ENCODE measurements at regions not wholly inside any gene's neighbourhood (a gene's known extent, or its start where the extent isn't known, plus 50 kb on each side); places are given as distances from the start of the nearest gene placed in this dataset.
"Not testable (repeated sequence)": the region's sequence is repeated elsewhere in the genome, so short reads cannot be mapped to it uniquely, and the experiment has no call there.

DNA sequence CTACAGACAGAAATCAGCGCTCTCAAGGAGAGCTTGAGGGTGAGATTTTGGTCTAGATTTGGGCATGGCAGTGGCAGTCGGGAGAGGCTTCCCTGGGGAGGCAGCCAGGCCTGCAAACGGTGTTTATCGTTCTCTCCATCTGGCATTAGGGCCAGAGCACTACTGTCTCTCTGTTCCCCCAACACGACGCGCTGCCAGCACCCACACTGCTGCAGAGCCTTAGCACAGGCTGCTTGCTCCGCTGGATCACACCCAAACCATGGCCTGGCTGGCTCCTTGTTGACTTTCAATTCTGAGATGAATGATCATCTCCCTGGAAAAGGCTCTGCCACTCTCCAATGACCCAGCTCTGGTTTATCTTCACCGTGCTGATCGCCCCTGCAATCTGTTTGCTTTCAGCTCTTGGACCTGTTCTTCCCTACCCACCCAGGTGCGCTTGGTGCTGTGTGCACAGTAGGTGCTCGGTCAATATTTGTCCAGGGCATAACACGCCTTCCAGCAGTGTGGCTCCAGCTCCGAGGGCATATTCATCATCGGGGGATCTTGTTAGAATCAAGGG, 106.1 kb downstream of the TFAP2C start:
- Histone ChIP-seq H3K36me3 (ENCODE audit: control insufficient read depth, low read length) (no peaks in the 10 kb centered on the region), H3K27me3 (ENCODE audit: control insufficient read depth, low read length) (no peaks in the 10 kb centered on the region), H3K9me2 (replicated peaks; ENCODE audit: control insufficient read depth, low read length) (no peaks in the 10 kb centered on the region), H3F3A (ENCODE audit: control insufficient read depth, insufficient read depth) (no peaks in the 10 kb centered on the region), H3K27ac (ENCODE audit: low read depth, low read length) (no peak overlapping the region), H3K79me2 (ENCODE audit: control insufficient read depth, low read length) (no peaks in the 10 kb centered on the region), H3K4me2 (ENCODE audit: low read length) (no peak overlapping the region), H3K9me3 (ENCODE audit: control insufficient read depth, insufficient read depth, low read length) (no peaks in the 10 kb centered on the region), H3K4me1 (ENCODE audit: control insufficient read depth, low read length) (no peaks in the 10 kb centered on the region), H4K20me1 (ENCODE audit: control insufficient read depth, insufficient read depth, low read depth, low read length) (no peaks in the 10 kb centered on the region), H3K4me3 (ENCODE audit: low read length) (no peak overlapping the region)
- TF ChIP-seq, protein P1, sequence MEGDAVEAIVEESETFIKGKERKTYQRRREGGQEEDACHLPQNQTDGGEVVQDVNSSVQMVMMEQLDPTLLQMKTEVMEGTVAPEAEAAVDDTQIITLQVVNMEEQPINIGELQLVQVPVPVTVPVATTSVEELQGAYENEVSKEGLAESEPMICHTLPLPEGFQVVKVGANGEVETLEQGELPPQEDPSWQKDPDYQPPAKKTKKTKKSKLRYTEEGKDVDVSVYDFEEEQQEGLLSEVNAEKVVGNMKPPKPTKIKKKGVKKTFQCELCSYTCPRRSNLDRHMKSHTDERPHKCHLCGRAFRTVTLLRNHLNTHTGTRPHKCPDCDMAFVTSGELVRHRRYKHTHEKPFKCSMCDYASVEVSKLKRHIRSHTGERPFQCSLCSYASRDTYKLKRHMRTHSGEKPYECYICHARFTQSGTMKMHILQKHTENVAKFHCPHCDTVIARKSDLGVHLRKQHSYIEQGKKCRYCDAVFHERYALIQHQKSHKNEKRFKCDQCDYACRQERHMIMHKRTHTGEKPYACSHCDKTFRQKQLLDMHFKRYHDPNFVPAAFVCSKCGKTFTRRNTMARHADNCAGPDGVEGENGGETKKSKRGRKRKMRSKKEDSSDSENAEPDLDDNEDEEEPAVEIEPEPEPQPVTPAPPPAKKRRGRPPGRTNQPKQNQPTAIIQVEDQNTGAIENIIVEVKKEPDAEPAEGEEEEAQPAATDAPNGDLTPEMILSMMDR (IDR thresholded peaks at IDR 0.05; ENCODE audit: low read depth, low read length, poor library complexity, severe bottlenecking) = no peak
- no peak for TF ChIP-seq EZH2phosphoT487 (IDR thresholded peaks at IDR 0.05; ENCODE audit: borderline replicate concordance, low read length)

- Histone ChIP-seq H3K27me3 (ENCODE audit: control insufficient read depth, low read length) (no peaks in the 10 kb centered on the region), H3K79me2 (ENCODE audit: control insufficient read depth, low read length) (no peaks in the 10 kb centered on the region), H3K4me3 (ENCODE audit: low read length) (no peak overlapping the region), H3K9me2 (replicated peaks; ENCODE audit: control insufficient read depth, low read length) (no peaks in the 10 kb centered on the region), H3K9me3 (ENCODE audit: control insufficient read depth, insufficient read depth, low read length) (no peaks in the 10 kb centered on the region), H3K4me1 (ENCODE audit: control insufficient read depth, low read length) (no peaks in the 10 kb centered on the region), H4K20me1 (ENCODE audit: control insufficient read depth, insufficient read depth, low read depth, low read length) (no peaks in the 10 kb centered on the region), H3K27ac (ENCODE audit: low read depth, low read length) (no peak overlapping the region), H3F3A (ENCODE audit: control insufficient read depth, insufficient read depth) (no peaks in the 10 kb centered on the region), H3K4me2 (ENCODE audit: low read length) (no peak overlapping the region), H3K36me3 (ENCODE audit: control insufficient read depth, low read length) (no peaks in the 10 kb centered on the region)
- TF ChIP-seq EZH2phosphoT487 (IDR thresholded peaks at IDR 0.05; ENCODE audit: borderline replicate concordance, low read length) = no peak
- TF ChIP-seq, protein P1 (IDR thresholded peaks at IDR 0.05; ENCODE audit: low read depth, low read length, poor library complexity, severe bottlenecking) = no peak
These were observed 107.3 kb downstream of the TFAP2C start for GRCh38 chr20:56736285-56736857.

GRCh38 chr20:56744325-56744821, 115.3 kb downstream of the TFAP2C start:
- not testable (repeated sequence) for H4K20me1 ChIP-seq (ENCODE audit: control insufficient read depth, insufficient read depth, low read depth, low read length); H3K9me2 ChIP-seq (replicated peaks; ENCODE audit: control insufficient read depth, low read length); H3F3A ChIP-seq (ENCODE audit: control insufficient read depth, insufficient read depth); H3K4me2 ChIP-seq (ENCODE audit: low read length); H3K9me3 ChIP-seq (ENCODE audit: control insufficient read depth, insufficient read depth, low read length); H3K4me1 ChIP-seq (ENCODE audit: control insufficient read depth, low read length); H3K27me3 ChIP-seq (ENCODE audit: control insufficient read depth, low read length); H3K36me3 ChIP-seq (ENCODE audit: control insufficient read depth, low read length); H3K4me3 ChIP-seq (ENCODE audit: low read length); H3K79me2 ChIP-seq (ENCODE audit: control insufficient read depth, low read length); H3K27ac ChIP-seq (ENCODE audit: low read depth, low read length)

DNA sequence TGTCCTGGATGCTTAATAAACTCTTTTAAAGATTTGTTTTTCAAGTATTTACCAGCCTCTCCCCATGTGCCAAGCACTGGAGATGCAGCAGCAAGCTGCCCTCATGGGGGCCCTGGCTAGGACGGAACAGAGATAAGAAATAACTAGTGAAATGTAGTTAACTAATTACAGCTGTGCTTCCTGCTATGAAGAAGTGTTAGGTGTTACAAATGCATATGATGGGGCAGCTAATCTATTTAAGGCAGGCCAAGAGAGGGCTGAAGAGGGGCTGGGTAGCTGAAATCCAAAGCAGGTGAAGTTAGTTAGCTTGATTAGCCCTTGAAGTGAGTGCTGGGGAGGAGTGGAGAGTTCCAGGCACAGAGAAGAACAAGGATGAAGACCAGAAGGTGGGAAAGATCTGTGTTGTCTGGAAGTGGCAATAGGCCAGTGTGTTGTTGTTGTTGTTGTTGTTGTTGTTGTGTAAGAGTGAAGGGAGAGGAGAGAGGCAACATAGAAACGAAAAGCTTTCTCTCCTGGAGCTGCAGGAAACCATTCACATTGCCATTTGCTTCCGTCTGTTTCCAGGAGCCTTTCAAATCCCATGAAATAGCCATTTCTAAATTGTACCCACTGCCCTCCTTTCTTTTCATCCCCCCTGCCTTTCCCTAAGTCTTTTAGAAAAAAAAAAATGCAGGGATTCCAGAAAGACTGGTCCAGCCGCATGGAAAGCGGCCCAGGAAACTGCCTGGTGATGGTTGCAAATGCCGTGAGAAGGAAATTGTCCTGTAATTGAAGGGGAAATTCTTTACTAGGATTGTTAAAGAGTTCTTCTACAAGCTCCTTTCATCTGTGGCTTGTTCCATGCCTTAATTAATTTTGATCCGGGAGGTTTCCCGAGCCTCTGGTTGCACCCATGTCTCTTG, 119.6 kb downstream of the TFAP2C start:
- H3F3A ChIP-seq (ENCODE audit: control insufficient read depth, insufficient read depth) = no peaks in the 10 kb centered on the region
- no peak for TF ChIP-seq EZH2phosphoT487 (IDR thresholded peaks at IDR 0.05; ENCODE audit: borderline replicate concordance, low read length)
- TF ChIP-seq, protein P1 (IDR thresholded peaks at IDR 0.05; ENCODE audit: low read depth, low read length, poor library complexity, severe bottlenecking) = no peak
- no peaks in the 10 kb centered on the region for H3K9me3 ChIP-seq (ENCODE audit: control insufficient read depth, insufficient read depth, low read length)
- no peaks in the 10 kb centered on the region for H3K79me2 ChIP-seq (ENCODE audit: control insufficient read depth, low read length)
- H3K36me3 ChIP-seq (ENCODE audit: control insufficient read depth, low read length) = no peaks in the 10 kb centered on the region
- peaks cover 6% of the 10 kb centered on the region for H3K4me1 ChIP-seq (ENCODE audit: control insufficient read depth, low read length)
- H3K27me3 ChIP-seq (ENCODE audit: control insufficient read depth, low read length) = peaks cover 2% of the 10 kb centered on the region
- H3K4me3 ChIP-seq (ENCODE audit: low read length) = no peak overlapping the region
- H3K4me2 ChIP-seq (ENCODE audit: low read length) = no peak overlapping the region
- no peaks in the 10 kb centered on the region for H4K20me1 ChIP-seq (ENCODE audit: control insufficient read depth, insufficient read depth, low read depth, low read length)
- no peak overlapping the region for H3K27ac ChIP-seq (ENCODE audit: low read depth, low read length)
- H3K9me2 ChIP-seq (replicated peaks; ENCODE audit: control insufficient read depth, low read length) = no peaks in the 10 kb centered on the region
